Activated naive CD4-positive, alpha-beta T cell treated with anti-CD3 and anti-CD28 coated beads for 36 hours (primary cell): ENCODE measurements at regions not wholly inside any gene's neighbourhood (a gene's known extent, or its start where the extent isn't known, plus 50 kb on each side); places are given as distances from the start of the nearest gene placed in this dataset.

Source experiments
- CTCF ChIA-PET: fragments of 350-600 bp; sonication (Branson Sonifier 250); formaldehyde crosslinking; loops from one replicate; lab custom pipeline; 2021; ENCODE audit warnings: antibody characterized with exemption; lab: Charles Lee
- DNase-seq: peaks from one replicate; pipeline ENCODE4 v3.0.0-alpha.2; 2020
- H3K27ac Mint-ChIP-seq: one replicate; pipeline ENCODE4 v1.8.0; 2021; ENCODE audit warnings: mild to moderate bottlenecking, mixed read lengths
- H3K27me3 Mint-ChIP-seq: one replicate; pipeline ENCODE4 v1.8.0; 2021; ENCODE audit warnings: low read depth, mixed read lengths
- H3K36me3 Mint-ChIP-seq: one replicate; pipeline ENCODE4 v1.8.0; 2021; ENCODE audit warnings: low read depth, mixed read lengths
- H3K4me1 Mint-ChIP-seq: one replicate; pipeline ENCODE4 v1.8.0; 2021; ENCODE audit warnings: low read depth, mixed read lengths
- H3K4me3 Mint-ChIP-seq: one replicate; pipeline ENCODE4 v1.8.0; 2021; ENCODE audit warnings: mild to moderate bottlenecking, moderate library complexity, mixed read lengths
- H3K9me3 Mint-ChIP-seq: one replicate; pipeline ENCODE4 v1.8.0; 2021; ENCODE audit warnings: mixed read lengths
- intact Hi-C: fragments of 100-400 bp; cut with micrococcal nuclease; formaldehyde crosslinking; loops from one replicate; pipeline ENCODE4 v1.15.1; 2023

DNA sequence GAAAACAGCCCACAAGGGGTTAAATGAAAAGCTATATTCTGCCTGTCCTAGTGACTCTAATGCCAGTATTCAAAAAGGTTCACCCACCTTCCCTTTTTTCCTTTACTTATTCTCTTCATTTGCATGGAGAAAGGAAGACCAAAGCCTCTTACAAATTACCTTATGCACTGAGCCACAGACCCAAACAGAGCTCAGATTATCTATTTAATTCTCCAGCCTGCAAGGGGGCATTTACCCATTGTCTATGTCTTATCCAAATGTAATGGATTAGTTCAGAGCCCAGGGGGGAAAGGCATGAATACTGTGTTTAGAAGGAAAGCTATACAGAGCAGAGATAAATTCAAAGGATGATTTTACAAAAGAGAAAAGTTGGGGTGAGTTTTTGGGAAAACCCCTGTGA is 388.5 kb downstream of the OMA1 start:
- no peak for DNase-seq
- no peaks in the 10 kb centered on the region for H3K9me3 Mint-ChIP-seq
- intact Hi-C loops = no loop called here
- no peak overlapping the region for H3K27ac Mint-ChIP-seq
- H3K36me3 Mint-ChIP-seq = no peaks in the 10 kb centered on the region
- H3K27me3 Mint-ChIP-seq = no peaks in the 10 kb centered on the region
- H3K4me3 Mint-ChIP-seq = no peak overlapping the region
- H3K4me1 Mint-ChIP-seq = no peaks in the 10 kb centered on the region
- CTCF ChIA-PET = interaction anchor here (0.7 to 0.8 kb wide), 3 partner anchors 9 to 75 kb away, joined by 3 read pairs; no protein-coding TSS in a partner anchor

DNA sequence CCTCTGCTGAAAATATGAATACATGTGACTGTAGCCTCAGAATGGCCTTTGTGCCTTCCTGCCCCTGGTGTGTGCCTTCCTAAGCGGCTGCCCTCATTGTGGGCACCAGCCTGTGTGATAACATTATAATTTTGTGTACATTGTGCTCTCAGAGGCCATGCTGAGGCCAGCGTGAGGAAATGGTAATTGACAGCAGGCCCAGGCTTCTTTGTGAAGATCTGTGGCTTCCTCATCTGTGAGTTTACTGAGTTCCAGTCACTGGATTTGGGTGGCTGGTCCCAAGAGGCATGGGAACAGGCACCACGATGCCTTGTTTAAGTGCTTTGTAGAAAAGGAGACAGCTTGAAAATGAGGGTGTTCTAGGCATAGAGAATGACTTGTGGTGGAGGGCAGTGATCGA is 389.3 kb downstream of the OMA1 start:
- CTCF ChIA-PET = interaction anchor here (0.8 kb wide), 1 partner anchor 75 kb away, joined by 3 read pairs; no protein-coding TSS in a partner anchor
- H3K27me3 Mint-ChIP-seq = no peaks in the 10 kb centered on the region
- no peak for DNase-seq
- no peaks in the 10 kb centered on the region for H3K36me3 Mint-ChIP-seq
- H3K4me3 Mint-ChIP-seq = no peak overlapping the region
- no peaks in the 10 kb centered on the region for H3K9me3 Mint-ChIP-seq
- no peak overlapping the region for H3K27ac Mint-ChIP-seq
- intact Hi-C loops = no loop called here
- no peaks in the 10 kb centered on the region for H3K4me1 Mint-ChIP-seq

DNA sequence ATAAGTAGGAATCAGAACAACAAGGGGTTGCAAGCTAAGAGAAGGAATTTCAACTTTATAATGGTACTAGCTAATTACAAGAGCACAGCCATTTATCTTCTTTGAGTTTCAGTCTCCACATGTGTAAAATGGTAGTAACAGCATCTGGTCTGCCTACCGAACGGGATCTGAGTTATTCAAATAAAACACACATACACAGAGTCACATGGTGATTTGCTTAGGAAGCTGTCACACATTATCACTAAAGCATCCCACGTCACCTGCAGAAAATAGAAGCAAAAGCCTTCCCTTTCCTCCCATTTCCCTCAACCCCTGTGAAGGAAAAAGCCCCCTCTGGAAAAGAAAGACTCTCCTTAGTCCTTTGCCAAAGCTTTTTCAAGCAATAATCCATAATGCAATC is 389.7 kb downstream of the OMA1 start:
- no peak for DNase-seq
- Mint-ChIP-seq H3K27me3 (no peaks in the 10 kb centered on the region), H3K4me1 (no peaks in the 10 kb centered on the region), H3K9me3 (no peaks in the 10 kb centered on the region), H3K36me3 (no peaks in the 10 kb centered on the region), H3K27ac (no peak overlapping the region), H3K4me3 (no peak overlapping the region)
- intact Hi-C loops = no loop called here
- CTCF ChIA-PET = no interaction called here

DNA sequence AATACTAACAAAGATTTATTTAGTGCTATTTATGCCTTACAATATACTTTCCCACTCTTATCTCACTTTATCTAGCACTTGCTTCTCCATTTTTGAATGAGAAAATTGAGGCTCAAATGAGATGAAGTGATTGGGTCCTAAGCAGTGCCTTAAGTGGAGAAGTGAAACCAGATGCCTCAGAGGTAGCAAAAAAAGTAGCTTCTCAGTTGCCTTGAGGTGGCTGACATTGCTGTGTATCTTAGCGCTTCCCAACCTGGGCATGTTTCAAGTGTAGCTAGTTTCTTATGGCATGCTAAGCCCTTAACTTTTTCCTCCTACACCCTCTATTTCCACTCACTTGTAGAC is 390.4 kb downstream of the OMA1 start:
- no peaks in the 10 kb centered on the region for H3K27me3 Mint-ChIP-seq
- no peak for DNase-seq
- CTCF ChIA-PET = no interaction called here
- no peak overlapping the region for H3K4me3 Mint-ChIP-seq
- H3K9me3 Mint-ChIP-seq = no peaks in the 10 kb centered on the region
- no peaks in the 10 kb centered on the region for H3K36me3 Mint-ChIP-seq
- H3K27ac Mint-ChIP-seq = no peak overlapping the region
- no peaks in the 10 kb centered on the region for H3K4me1 Mint-ChIP-seq
- intact Hi-C loops = no loop called here

DNA sequence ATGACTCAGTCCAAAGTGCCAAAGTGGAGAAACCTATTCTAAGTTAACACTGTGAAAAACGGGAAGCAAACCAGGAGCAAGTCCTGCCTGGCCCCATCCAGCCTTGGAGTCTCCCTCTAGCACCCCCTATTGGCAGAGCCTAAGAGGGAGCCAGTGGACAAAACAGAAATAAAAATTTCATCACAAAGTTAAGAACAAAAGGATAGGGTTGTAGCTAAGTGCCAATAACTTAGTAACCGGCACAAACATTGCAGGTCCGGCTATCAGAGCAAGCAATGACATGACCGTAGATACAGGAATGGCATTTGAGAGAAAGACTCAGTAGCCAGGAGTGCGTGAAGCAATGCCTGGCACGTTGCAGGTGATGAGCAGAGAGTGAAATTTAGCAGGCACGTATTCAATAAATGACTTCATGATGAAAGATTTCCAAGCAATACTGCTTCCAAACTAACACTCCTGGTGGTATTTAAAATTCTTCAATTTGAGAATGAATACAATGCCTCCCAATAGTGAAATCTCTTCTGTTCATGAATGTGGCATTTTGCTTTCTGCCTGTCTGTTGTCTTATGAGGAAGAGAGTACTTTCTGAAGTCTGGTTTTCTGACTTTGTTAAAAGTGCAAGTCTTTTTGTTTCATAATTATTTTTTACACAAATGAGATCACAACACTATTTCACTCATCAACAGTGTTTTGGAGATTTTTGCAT is 391.0 kb downstream of the OMA1 start:
- no peak overlapping the region for H3K4me3 Mint-ChIP-seq
- CTCF ChIA-PET = no interaction called here
- no peak overlapping the region for H3K27ac Mint-ChIP-seq
- H3K4me1 Mint-ChIP-seq = no peaks in the 10 kb centered on the region
- DNase-seq = peak; percentile 6
- H3K36me3 Mint-ChIP-seq = no peaks in the 10 kb centered on the region
- intact Hi-C loops = no loop called here
- no peaks in the 10 kb centered on the region for H3K27me3 Mint-ChIP-seq
- H3K9me3 Mint-ChIP-seq = no peaks in the 10 kb centered on the region

DNA sequence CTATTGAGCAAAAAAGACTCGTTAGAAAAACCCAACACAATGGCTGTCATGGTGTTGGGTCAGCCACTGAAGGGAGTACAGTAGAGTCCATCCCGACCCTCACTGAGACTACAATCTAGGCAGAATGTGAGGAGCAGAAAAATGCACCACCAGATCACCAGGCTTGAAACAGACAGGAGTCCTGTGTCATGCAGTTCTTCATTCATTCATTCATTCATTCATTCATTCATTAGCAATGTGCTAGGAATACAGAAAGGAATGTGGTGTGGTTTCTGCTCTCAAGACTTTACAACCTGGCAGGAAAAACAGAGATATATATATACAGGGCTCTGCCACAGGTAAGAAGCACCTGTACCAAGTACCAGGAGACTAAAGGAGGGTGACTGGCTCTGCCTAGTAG is 392.3 kb downstream of the OMA1 start:
- H3K27ac Mint-ChIP-seq = no peak overlapping the region
- no peak for DNase-seq
- H3K4me1 Mint-ChIP-seq = no peaks in the 10 kb centered on the region
- no peaks in the 10 kb centered on the region for H3K27me3 Mint-ChIP-seq
- no peaks in the 10 kb centered on the region for H3K9me3 Mint-ChIP-seq
- CTCF ChIA-PET = interaction anchor here (0.5 kb wide), 1 partner anchor 356 kb away, joined by 3 read pairs; no protein-coding TSS in a partner anchor
- no peaks in the 10 kb centered on the region for H3K36me3 Mint-ChIP-seq
- intact Hi-C loops = no loop called here
- no peak overlapping the region for H3K4me3 Mint-ChIP-seq

DNA sequence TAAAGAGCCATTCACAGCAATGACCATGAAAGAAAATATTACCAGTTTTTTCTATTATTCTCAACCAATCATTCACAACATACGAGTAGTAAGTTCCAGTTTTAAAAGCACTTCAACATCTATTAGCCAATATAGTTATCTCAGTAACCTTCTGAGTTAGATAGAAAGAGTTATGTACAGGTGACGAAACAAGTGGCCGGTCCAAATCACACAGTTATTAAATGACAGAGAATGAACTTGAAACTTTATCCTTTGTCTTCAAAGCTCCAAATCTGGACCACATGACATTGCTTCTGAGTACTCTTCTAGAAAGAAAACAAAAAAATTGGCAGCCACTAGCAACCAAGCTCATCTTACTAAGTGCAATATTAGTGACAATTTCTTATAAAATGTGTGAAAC is 393.8 kb downstream of the OMA1 start:
- no peak for DNase-seq
- H3K27ac Mint-ChIP-seq = no peak overlapping the region
- CTCF ChIA-PET = interaction anchor here (0.6 kb wide), 1 partner anchor 90 kb away, joined by 4 read pairs; no protein-coding TSS in a partner anchor
- no peaks in the 10 kb centered on the region for H3K27me3 Mint-ChIP-seq
- no peak overlapping the region for H3K4me3 Mint-ChIP-seq
- H3K9me3 Mint-ChIP-seq = no peaks in the 10 kb centered on the region
- no peaks in the 10 kb centered on the region for H3K36me3 Mint-ChIP-seq
- H3K4me1 Mint-ChIP-seq = no peaks in the 10 kb centered on the region
- intact Hi-C loops = no loop called here

DNA sequence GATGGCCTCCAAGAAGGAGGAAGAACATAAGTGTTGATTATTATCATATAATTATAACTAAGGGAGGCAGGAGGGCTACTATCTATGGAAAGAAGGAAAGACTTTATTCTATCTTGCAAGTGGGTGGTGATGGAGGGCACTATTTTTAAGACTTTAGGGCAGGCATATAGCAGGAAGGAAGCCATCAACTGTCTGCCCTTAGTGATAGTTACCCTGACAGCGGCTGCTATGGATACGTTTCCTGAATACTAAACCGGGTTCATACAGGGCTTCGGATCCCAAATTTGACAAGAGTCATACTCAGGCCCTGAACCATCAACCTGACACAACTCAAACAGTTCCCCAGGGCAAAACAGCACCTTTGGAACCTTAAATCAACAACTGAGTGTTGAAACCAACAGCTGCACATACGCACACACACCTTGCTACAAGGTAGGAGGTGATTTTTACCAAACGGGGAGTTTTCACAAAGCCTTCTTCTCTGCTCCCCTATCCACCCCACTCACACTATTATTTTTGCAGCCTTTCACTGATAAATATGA is 397.2 kb downstream of the OMA1 start:
- H3K4me1 Mint-ChIP-seq = no peaks in the 10 kb centered on the region
- no peaks in the 10 kb centered on the region for H3K36me3 Mint-ChIP-seq
- H3K27ac Mint-ChIP-seq = no peak overlapping the region
- DNase-seq = no peak
- H3K4me3 Mint-ChIP-seq = no peak overlapping the region
- CTCF ChIA-PET = interaction anchor here (0.7 kb wide), 1 partner anchor 9 kb away, joined by 3 read pairs; no protein-coding TSS in a partner anchor
- H3K27me3 Mint-ChIP-seq = no peaks in the 10 kb centered on the region
- H3K9me3 Mint-ChIP-seq = no peaks in the 10 kb centered on the region
- intact Hi-C loops = no loop called here

DNA sequence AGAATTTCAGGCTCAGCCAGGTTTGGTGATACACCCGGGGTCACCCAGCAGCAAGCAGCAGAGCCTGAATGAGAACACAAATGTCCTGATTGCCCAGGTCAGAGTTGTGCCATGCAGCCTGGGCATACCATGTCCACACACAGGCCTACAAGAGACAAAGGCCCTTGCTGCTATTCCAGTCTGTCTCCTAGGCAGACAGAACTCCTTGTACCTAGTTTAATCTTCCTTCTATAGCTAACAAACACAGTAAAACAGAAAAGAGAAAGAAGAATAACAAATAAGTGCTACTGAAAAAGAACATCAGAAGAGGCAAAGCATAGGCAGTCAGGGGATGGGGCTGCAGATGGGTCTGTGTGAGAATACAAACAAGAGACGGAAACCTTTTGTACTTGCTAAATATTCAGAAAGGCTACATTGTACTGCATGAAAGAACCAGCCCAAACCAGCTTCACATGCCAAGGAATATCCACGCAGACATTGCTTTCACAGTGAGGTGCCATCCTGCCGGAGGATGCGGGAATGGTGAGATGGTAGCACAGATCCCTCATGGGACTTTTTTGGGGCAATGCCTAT is 401.7 kb downstream of the OMA1 start:
- H3K4me3 Mint-ChIP-seq = no peak overlapping the region
- peaks cover 3% of the 10 kb centered on the region for H3K9me3 Mint-ChIP-seq
- intact Hi-C loops = no loop called here
- no peaks in the 10 kb centered on the region for H3K27me3 Mint-ChIP-seq
- H3K4me1 Mint-ChIP-seq = no peaks in the 10 kb centered on the region
- DNase-seq = no peak
- CTCF ChIA-PET = no interaction called here
- no peaks in the 10 kb centered on the region for H3K36me3 Mint-ChIP-seq
- no peak overlapping the region for H3K27ac Mint-ChIP-seq

DNA sequence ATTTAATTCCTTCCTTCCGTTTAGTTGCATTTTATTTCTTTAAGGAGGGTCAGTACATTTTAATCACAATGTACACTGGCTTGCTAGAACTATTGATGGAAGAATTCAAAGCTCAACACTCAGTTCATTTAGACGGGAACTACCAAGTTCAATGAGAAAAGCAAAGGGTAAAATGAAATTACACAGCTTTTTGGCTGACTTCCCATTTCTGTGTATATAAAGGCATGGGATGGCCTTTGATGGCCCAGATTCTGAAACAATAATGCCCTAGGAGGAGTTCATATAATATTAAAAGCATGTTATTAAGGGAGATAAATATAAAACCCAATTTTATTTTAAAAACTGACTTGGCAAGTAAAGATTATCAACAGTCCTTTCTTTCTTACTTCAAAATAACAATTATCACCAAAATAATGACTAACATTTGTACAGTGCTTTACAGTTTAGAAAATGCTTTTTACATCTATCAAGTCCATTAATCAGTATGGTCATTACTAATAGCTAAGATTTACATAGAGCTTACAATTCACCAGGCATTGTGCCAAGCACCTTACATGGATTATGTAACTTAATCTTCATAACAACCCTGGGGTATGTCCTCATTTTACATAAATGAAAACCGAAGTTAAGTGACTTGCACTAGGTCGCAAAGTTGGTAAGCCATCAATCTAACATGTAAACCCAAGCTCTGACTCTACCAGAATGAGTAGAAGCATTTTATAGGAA is 402.4 kb downstream of the OMA1 start:
- H3K27me3 Mint-ChIP-seq = no peaks in the 10 kb centered on the region
- H3K27ac Mint-ChIP-seq = no peak overlapping the region
- H3K9me3 Mint-ChIP-seq = peaks cover 3% of the 10 kb centered on the region
- H3K4me3 Mint-ChIP-seq = no peak overlapping the region
- H3K4me1 Mint-ChIP-seq = no peaks in the 10 kb centered on the region
- CTCF ChIA-PET = no interaction called here
- intact Hi-C loops = no loop called here
- no peak for DNase-seq
- H3K36me3 Mint-ChIP-seq = no peaks in the 10 kb centered on the region

DNA sequence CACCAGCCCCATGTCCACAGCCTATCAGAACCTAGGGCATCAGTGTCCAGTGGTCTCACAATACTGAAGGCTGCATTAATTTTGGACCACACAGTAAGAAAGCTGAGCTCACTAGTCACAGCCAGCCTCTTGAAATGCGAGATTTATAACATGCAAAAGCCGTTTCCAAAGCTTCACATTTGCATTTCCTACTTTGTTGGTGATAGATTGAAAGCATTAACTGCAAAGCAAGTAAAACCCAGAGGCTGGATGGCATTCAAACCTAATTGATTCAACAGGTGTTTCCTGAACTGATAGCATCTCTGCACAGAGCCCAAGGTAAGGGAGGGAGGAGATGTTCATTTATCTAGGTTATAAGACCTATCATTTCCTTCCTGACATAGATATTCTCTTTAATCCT is 410.1 kb downstream of the OMA1 start:
- DNase-seq = no peak
- peaks cover 5% of the 10 kb centered on the region for H3K9me3 Mint-ChIP-seq
- no peaks in the 10 kb centered on the region for H3K27me3 Mint-ChIP-seq
- H3K27ac Mint-ChIP-seq = no peak overlapping the region
- H3K4me1 Mint-ChIP-seq = peaks cover 6% of the 10 kb centered on the region
- CTCF ChIA-PET = no interaction called here
- no peak overlapping the region for H3K4me3 Mint-ChIP-seq
- peaks cover 3% of the 10 kb centered on the region for H3K36me3 Mint-ChIP-seq
- intact Hi-C loops = no loop called here

DNA sequence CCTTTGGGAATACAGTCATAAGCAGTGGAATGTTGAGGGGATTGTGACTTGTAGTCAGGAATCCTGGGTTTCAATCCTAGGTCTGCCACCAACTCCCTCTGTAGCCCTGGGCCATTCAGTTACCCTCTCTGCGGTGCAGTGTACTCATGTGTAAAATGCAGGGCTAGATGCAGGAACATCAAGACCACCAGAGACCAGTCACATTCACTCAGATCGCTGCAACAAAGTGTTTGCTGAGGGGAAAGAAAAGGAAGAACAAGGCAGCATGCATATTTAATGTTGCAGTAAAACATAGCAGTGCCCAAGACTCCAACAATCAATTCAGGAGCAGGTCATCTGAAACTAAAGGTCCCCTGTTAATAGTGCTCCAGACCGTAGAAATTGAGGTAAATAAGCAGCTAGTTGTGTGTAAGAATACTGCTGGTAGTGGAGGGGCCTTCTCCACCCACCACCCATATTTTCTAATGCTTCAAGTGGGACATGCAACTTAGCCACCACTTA is 410.7 kb downstream of the OMA1 start:
- H3K4me3 Mint-ChIP-seq = no peak overlapping the region
- no peaks in the 10 kb centered on the region for H3K27me3 Mint-ChIP-seq
- no peak for DNase-seq
- H3K27ac Mint-ChIP-seq = no peak overlapping the region
- CTCF ChIA-PET = no interaction called here
- peaks cover 6% of the 10 kb centered on the region for H3K4me1 Mint-ChIP-seq
- H3K9me3 Mint-ChIP-seq = peaks cover 3% of the 10 kb centered on the region
- intact Hi-C loops = no loop called here
- H3K36me3 Mint-ChIP-seq = peaks cover 3% of the 10 kb centered on the region
